H1 (cell line): ENCODE measurements at regions not wholly inside any gene's neighbourhood (a gene's known extent, or its start where the extent isn't known, plus 50 kb on each side); places are given as distances from the start of the nearest gene placed in this dataset.

Experiments
- CEBPB ChIP-seq: IDR thresholded peaks from 2 replicates; pipeline ENCODE4 v1.6.1; 2012; ENCODE audit warnings: low read depth, low read length
- CHD1 ChIP-seq: IDR thresholded peaks from 2 replicates; pipeline ENCODE4 v1.6.1; 2012; ENCODE audit warnings: low read depth, low read length, improper control_type of control experiment
- JUND ChIP-seq: IDR thresholded peaks from 2 replicates; pipeline ENCODE4 v1.6.1; 2011; ENCODE audit warnings: mild to moderate bottlenecking, improper control_type of control experiment, low read length
- POLR2A ChIP-seq, 2 experiments: IDR thresholded peaks; 1 replicate in 1 of 2; 2 replicates in 1 of 2; pipeline ENCODE4 v1.6.1; 2011; ENCODE audit warnings: low read depth in 2 of 2, low read length in 2 of 2, mild to moderate bottlenecking in 2 of 2; ENCODE audit errors: control extremely low read depth in 1 of 2
- POLR2AphosphoS5 ChIP-seq: IDR thresholded peaks from 2 replicates; pipeline ENCODE4 v1.6.1; 2011; ENCODE audit warnings: low read depth, low read length
- RFX5 ChIP-seq: IDR thresholded peaks from 2 replicates; pipeline ENCODE4 v1.6.1; 2011; ENCODE audit warnings: low read depth, low read length, improper control_type of control experiment, borderline replicate concordance
- RXRA ChIP-seq: IDR thresholded peaks from 2 replicates; pipeline ENCODE4 v1.6.1; 2011; ENCODE audit warnings: low read depth, mild to moderate bottlenecking, low read length, moderate library complexity; ENCODE audit not compliant: insufficient read depth
- TAF1 ChIP-seq: IDR thresholded peaks from 2 replicates; pipeline ENCODE4 v1.6.1; 2011; ENCODE audit warnings: mild to moderate bottlenecking, low read depth, low read length
- TBP ChIP-seq: IDR thresholded peaks from 2 replicates; pipeline ENCODE4 v1.6.1; 2011; ENCODE audit warnings: low read depth, low read length, improper control_type of control experiment
- TF ChIP-seq, protein P1 (sequence below), 3 experiments: IDR thresholded peaks; 1 replicate in 2 of 3; 2 replicates in 1 of 3; pipeline versions ENCODE4 v1.5.1 to v1.6.1; 2011; ENCODE audit warnings: low read length in 3 of 3, mild to moderate bottlenecking in 3 of 3, inconsistent platforms in 2 of 3, low read depth in 1 of 3, moderate library complexity in 1 of 3; ENCODE audit not compliant: insufficient read depth in 1 of 3; ENCODE audit errors: control extremely low read depth in 1 of 3
- TF ChIP-seq, protein P2 (sequence below): IDR thresholded peaks from 2 replicates; pipeline ENCODE4 v1.6.1; 2011; ENCODE audit warnings: low read length, improper control_type of control experiment

DNA sequence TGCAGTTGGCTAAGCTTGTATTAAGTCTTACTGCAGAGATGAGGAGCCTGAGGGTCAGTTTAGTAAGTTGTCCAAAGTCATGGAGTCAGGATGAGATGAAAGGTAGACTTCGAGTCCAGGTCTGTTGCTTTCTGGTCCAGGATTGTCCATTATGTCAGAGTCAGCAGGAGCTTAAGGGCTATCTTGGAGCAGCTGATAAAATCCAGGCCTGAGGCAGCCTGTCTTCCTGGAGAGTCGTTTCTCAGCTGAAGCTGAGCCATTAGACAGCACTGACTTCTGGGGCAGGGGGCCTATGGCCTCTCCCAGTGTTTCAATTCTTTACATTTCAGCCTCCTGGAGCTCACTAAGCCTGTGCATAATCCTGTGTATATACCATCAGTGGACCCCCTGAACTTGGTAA is 219.5 kb upstream of the GAP43 start:
- TF ChIP-seq RXRA (no peak), POLR2AphosphoS5 (no peak), RFX5 (no peak), JUND (no peak), POLR2A (IDR thresholded peaks at IDR 0.05; ENCODE audit: control extremely low read depth in 1 of 2, low read depth in 2 of 2, low read length in 2 of 2) (no peak), TBP (no peak), CEBPB (no peak), TAF1 (no peak), CHD1 (no peak)
- TF ChIP-seq, protein P1, sequence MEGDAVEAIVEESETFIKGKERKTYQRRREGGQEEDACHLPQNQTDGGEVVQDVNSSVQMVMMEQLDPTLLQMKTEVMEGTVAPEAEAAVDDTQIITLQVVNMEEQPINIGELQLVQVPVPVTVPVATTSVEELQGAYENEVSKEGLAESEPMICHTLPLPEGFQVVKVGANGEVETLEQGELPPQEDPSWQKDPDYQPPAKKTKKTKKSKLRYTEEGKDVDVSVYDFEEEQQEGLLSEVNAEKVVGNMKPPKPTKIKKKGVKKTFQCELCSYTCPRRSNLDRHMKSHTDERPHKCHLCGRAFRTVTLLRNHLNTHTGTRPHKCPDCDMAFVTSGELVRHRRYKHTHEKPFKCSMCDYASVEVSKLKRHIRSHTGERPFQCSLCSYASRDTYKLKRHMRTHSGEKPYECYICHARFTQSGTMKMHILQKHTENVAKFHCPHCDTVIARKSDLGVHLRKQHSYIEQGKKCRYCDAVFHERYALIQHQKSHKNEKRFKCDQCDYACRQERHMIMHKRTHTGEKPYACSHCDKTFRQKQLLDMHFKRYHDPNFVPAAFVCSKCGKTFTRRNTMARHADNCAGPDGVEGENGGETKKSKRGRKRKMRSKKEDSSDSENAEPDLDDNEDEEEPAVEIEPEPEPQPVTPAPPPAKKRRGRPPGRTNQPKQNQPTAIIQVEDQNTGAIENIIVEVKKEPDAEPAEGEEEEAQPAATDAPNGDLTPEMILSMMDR (IDR thresholded peaks at IDR 0.05; ENCODE audit: control extremely low read depth in 1 of 3, insufficient read depth in 1 of 3, low read depth in 1 of 3, low read length in 3 of 3): no peak
- TF ChIP-seq, protein P2, sequence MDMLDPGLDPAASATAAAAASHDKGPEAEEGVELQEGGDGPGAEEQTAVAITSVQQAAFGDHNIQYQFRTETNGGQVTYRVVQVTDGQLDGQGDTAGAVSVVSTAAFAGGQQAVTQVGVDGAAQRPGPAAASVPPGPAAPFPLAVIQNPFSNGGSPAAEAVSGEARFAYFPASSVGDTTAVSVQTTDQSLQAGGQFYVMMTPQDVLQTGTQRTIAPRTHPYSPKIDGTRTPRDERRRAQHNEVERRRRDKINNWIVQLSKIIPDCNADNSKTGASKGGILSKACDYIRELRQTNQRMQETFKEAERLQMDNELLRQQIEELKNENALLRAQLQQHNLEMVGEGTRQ: no peak
